COR-L47 (cell line): ENCODE measurements at regions not wholly inside any gene's neighbourhood (a gene's known extent, or its start where the extent isn't known, plus 50 kb on each side); places are given as distances from the start of the nearest gene placed in this dataset.
A peak's percentile ranks its signal among the peaks of the same experiment; 100 is the strongest.

Source experiments
- DNase-seq: peaks from one replicate; lab custom pipeline; 2025; lab: John Stamatoyannopoulos, UW

- no peak for DNase-seq
These were observed 327.0 kb upstream of the PLET1 start for GRCh38 chr11:112587664-112588063.

- peak; percentile 87 for DNase-seq
These were observed 327.6 kb upstream of the PLET1 start for GRCh38 chr11:112588252-112588694.

DNA sequence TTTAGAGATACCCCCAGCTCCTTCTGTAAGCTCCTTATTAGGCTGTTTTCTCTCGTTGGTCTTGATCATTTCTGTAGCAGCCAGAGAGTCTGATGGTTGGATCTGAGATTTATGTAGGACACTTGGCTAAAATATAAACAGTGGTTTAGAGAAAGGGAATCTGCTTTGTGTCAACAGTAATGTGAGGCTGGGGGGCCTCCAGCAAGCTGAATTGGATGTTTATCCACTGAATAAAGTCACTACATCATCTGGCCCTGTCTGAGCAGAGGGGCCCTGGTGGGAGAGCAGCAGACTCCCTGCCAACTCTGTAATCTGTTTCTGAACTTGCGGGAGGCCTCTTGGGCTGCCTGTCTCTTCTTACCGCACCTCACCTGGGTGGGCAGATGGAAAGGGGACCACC, 328.5 kb upstream of the PLET1 start:
- DNase-seq: no peak

DNA sequence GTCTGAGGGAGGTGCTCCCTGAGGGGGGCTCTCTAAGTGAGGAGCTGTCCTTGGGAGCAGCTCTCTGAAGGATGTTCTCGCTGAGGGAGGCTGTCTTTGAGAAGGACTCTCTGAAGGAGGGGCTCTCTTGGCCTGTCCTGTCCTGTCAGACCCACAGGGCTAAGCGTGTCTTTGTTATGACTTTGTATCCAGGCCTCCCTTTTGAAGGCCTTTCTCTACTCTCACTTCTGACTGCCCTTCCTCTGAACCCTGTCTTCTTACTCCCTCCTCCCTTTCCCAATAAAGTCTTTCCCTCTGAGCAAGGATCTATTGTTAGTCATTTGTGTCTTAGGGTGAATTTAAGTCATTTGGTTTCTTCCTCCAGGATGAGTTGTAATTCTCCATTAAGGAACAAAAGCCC, 330.1 kb upstream of the PLET1 start:
- DNase-seq: no peak

DNA sequence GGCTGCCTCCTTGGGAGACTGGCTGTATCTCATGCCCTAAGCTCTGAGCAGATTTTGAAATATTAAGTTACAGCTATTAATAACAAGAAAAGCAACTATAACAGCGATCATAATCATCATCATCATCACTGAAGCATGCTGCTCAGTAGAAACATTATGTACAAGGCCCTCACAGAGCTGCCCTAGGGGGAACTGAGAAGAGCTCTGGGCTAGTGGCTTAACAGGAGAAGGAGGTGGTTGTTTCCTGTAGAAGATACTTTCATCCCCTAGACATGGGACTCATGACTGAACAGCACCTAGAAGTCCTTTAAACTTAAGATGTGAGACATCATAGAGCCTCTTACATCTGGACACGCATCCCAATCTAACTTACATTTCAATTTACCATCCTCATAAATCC, 332.8 kb upstream of the PLET1 start:
- no peak for DNase-seq

- no peak for DNase-seq
These were observed 335.7 kb upstream of the PLET1 start for GRCh38 chr11:112596324-112596723.

DNA sequence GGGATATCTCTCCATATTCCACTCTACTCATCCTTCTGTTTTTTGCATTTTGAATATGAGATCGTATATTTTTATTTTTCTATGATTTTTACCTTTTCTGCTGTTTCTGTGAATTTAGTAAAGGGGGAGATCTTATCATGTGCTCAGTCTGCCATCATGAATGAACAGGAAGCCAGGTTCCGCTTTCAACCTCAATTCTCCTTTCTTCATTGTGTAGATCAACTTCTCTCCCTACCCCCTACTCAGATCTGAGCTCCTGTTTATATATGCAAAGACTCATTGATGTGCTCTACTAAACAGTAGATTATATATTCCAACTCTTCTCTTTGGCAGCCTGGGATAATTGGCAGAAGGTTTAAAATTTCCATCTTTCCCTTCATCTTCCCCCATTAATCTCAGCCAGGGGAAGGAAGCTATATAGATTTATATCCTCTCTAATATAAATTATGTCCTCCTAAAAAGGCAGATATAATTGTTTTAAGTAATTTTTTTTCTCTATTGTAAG, 336.7 kb upstream of the PLET1 start:
- DNase-seq: no peak

- DNase-seq: no peak
These were observed 338.6 kb upstream of the PLET1 start for GRCh38 chr11:112599265-112599664.

- no peak for DNase-seq
These were observed 339.3 kb upstream of the PLET1 start for GRCh38 chr11:112599856-112600533.

DNA sequence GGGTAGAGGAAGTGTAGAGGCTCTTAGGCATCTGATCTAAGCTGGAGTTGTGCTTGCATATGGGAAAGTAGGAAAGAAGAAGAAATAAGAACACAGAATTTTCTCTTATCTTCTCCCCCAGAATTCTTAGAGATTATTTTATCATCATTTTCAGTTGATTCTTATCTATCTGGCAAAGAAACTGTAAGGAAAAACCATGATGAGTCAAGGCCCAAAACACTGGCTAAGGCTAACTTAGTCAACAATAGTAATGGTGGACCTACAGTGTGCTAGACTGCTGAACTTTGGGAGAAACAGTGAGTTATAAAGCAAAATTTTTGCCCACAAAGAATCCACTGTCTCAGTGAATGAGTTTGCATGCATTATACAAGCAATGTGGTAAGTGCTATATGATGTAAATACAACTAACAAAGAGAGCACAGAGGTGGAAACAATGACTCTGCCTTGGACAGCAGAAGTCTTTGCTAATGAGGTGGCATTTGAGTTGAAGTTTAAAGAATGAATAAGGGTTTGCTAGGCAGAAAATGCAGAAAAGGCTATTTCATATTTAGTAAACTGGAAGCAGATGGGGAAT, 344.5 kb upstream of the PLET1 start:
- no peak for DNase-seq

DNA sequence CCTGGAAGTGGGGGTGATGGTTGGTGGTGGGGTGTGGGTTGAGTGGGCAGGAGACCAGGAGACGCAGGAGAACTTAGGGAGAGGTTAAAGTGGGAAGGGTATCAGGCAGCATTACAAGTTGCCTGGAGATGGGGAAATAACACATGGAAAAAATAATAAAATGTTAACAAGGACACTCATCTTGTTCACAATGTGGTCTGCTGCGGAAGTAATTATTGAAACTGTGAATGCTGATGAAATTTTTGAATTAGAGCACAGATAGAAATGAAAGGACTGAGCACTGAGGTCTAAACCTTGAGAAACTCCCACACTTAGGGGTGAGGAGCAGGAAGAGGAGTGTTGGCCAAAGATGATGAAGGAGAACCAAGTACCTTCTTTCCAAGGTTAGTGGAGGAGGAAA, 346.0 kb upstream of the PLET1 start:
- DNase-seq: no peak

DNA sequence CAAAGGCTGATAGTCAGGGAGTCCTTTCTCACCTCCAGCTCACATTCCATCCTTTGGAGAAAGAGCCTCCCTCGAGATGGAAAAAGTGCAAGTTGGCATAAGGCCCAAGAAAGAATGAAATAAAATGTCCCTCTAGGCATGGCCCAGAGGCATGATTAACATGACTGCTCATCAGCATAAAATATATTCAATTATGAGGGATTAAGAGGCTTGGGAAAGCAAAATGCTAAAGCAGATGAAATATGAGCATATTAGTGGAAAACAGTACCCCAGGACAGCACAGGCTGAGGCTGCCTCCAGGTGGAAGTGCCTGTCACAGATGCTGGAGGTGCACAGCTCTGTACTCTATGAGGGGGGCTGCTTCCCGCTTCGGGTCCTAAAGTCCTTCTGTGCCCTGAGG, 347.8 kb upstream of the PLET1 start:
- no peak for DNase-seq

DNA sequence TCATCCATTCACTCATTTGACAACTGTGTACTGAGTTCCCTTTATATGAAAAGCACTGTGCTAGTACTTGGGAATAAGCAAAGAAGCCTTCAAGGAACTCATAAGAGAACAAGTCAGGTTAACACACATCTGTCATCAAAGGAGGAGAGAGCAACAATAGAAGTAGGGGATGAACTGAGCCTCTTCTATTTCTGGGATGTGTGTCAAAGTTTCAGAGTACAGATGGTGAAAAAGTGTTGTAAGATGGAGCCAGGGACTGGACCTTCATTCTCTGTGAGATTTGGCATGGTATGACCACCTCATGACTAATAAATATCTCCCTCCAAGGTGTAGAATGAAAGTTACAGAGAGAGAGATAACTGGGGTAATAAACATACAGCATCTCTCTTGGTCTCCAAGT, 349.8 kb upstream of the PLET1 start:
- no peak for DNase-seq

DNA sequence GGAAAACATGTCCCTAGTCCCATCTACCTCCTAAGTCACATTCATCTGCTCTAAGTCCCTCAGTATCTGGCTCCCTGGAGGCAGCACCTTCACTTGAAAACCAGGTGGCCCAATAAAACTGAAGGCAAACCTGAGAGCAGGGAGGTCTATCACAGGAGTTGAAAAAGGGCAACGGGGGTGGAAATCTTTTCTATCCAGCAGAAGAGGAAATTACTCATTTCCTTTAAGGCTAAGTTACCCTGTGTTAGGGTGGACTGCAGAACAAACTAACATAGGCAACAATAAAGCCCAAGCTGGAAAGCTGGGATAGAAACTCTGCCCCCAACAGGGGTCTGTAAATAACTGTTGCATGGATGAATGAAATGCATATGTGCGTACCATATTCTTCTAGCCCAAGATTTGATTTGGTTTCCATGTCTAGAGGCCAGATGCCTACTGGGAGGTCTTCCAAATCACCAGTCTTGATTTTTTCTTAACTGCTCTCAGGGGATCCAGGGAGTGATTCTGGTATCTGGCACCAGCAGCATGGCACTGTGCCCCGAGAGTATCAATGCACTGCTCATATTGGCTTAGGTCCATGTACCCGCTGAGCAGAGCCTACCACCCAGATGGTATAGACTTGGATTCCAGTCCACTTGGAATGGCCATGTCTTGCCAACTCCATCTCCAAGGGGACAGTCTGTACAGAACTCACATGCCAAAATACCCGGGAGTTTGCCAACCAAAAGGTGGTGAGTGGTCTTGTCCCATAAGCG, 350.0 kb upstream of the NCAM1 start:
- DNase-seq: no peak

GRCh38 chr11:112611771-112612170, 349.4 kb upstream of the NCAM1 start:
- DNase-seq: no peak

DNA sequence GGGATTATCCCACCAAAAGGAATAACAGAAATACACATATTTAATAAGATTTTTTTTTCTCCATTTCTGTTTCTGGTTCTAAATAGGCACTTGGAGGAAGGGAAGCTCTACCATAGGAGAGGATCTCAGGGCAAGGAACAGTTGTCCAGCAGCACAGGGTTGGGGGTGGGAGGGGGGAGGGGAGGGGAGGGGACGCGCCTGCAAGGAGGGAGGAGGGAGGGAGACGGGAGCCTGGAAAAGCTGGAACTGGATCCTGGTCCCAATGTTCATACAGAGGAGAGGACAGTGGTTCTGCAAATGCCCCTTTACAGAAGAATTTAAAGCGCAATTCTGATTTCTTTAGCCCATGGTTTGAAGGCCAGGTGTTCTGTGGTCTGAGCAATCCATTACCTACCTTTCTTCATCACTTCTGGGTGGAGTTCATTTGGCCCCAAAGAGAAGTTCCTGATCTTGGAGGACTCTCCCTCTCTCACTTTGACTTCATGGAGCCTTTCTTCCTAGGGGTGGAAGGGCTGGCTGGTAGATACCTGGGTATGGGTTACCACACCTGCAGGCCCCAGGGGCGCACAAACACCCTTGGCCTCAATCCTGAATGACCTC, 348.9 kb upstream of the NCAM1 start:
- no peak for DNase-seq

- DNase-seq: no peak
These were observed 347.9 kb upstream of the NCAM1 start for GRCh38 chr11:112613051-112613972.

DNA sequence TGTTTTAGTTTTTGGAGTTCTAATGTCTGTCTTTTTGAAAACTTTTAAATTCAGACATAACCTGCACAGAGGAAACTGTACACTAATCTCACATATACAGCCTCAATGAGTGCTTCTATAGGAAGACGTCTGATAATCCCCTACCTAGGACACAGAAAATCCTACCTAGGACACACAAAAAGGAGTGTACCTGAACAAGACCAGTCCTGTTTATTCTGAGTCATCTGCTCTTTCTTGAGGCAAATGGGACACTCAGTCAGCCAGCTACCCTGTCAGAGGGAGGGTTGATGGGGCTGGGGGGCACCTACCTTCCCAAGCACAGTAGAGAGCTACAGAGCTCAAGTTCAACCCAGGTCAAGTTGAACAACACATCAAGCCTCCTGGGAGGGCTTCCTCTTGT, 346.6 kb upstream of the NCAM1 start:
- no peak for DNase-seq

DNA sequence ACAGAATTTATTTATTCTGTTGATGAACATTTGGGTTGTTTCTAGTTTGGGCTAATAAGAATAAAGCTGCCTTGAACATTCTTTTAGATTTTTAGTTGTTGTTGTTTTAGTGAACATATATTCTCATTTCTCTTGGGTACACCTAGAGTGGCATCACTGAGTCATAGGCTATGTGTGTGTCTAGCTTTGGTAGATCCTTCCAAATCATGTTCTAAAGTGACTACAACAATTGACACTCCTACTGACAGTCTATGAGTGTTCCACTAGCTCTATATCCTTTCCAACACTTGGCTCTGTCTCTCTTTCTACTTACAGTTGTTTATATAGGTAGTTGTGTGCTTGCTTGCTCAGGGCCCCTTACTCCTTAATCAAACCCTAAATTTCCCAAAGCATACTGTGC, 346.0 kb upstream of the NCAM1 start:
- DNase-seq: no peak

GRCh38 chr11:112615891-112616290, 345.3 kb upstream of the NCAM1 start:
- no peak for DNase-seq

DNA sequence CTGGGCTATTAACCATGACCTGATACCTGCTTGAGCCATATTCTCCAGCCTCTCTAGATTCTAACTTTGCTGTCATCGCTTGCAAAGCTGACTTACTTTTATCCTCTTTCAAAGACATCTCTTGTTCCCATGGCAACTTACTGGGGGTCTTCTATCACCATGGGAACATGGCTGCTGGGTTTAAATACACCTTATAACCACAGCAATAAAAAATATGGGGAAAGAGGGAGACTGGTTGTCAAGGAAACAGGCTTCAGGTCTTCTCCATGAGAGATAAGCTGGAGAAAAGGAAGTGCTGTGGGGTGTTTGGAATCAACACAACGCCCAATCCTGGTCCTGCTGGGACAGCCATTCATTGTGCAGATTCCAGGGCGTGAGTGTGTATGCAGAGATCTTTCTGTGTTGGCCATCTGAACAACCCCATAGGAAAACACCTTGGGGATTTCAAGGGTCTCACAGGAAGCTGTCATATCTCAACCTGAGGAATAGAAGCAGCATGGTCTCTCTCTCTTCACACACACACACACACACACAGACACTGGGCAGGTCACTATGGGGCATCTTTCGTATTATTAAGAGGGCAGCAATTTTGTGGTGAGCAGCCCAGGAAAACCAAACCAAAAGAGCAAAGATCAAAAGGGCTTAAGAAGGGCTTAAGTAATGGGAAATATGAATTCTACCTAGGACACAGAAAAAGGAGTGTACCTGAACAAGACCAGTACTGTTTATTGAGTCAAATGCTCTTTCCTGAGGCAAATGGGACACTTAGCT, 344.7 kb upstream of the NCAM1 start:
- DNase-seq: no peak
